HCT116 (cell line): ENCODE measurements at regions not wholly inside any gene's neighbourhood (a gene's known extent, or its start where the extent isn't known, plus 50 kb on each side); places are given as distances from the start of the nearest gene placed in this dataset.

Source experiments
- ATAC-seq: fragments of 200-7000 bp; cut with Tn5 transposase; 2 replicates; pipeline ENCODE4 v1.9.1; 2020; ENCODE audit warnings: mild to moderate bottlenecking, moderate library complexity
- BruUV-seq: library from RNA; stranded (reverse); fragments of 400-500 nt; replicated peaks from 2 replicates; lab custom pipeline; 2021; lab: Mats Ljungman, UMichigan
- CTCF ChIA-PET: fragments of 300-600 bp; sonication (Branson Sonifier 250); formaldehyde crosslinking; loops from one replicate; lab custom pipeline; 2021; ENCODE audit warnings: antibody characterized with exemption; lab: Charles Lee
- POLR2A ChIA-PET: fragments of 300-600, 350-600 bp; sonication (Branson Sonifier 250); formaldehyde crosslinking; loops from one replicate; lab custom pipeline; 2021; ENCODE audit warnings: antibody characterized with exemption; lab: Charles Lee
- RAD21 ChIA-PET, 2 experiments: fragments of 300-600 bp; sonication (Branson Sonifier 250); formaldehyde crosslinking; loops; one replicate each; lab custom pipeline; 2023; ENCODE audit warnings: low total read pairs in 2 of 2; ENCODE audit not compliant: uncharacterized antibody in 2 of 2, unreplicated experiment in 2 of 2, low non-redundant PET in 1 of 2; lab: Charles Lee
- DNase-seq: peaks from one replicate; pipeline ENCODE4 v3.0.0-alpha.2; 2010; ENCODE audit warnings: low read depth, low spot score
- H2AFZ ChIP-seq: fragments of 200-600 bp; shearing (Covaris generic), sonication (generic); 2 replicates; pipeline ENCODE4 v1.6.1; 2017; ENCODE audit warnings: low read depth, mixed run types, mixed read lengths, antibody characterized with exemption, low read length; ENCODE audit not compliant: poor library complexity, severe bottlenecking
- H3K27ac ChIP-seq: 2 replicates; pipeline ENCODE4 v1.5.1; 2012; ENCODE audit warnings: low read depth, low read length
- H3K27me3 ChIP-seq: fragments of 200-600 bp; sonication (generic); 2 replicates; pipeline ENCODE4 v1.6.1; 2016; ENCODE audit warnings: mixed run types, low read length, mixed read lengths; ENCODE audit not compliant: insufficient read depth
- H3K36me3 ChIP-seq, 2 experiments: fragments of 200-500 bp in 1 of 2; fragments of 200-600 bp in 1 of 2; sonication (Bioruptor generic) in 1 of 2; sonication (generic) in 1 of 2; 2 replicates each; pipeline versions ENCODE4 v1.5.1 to v1.6.1; 2014 to 2016; ENCODE audit warnings: low read length in 2 of 2, inconsistent platforms in 1 of 2, mixed read lengths in 1 of 2, mixed run types in 1 of 2; ENCODE audit not compliant: insufficient read depth in 2 of 2, control insufficient read depth in 1 of 2
- H3K4me1 ChIP-seq, 2 experiments: fragments of 200-600 bp in 1 of 2; sonication (generic) in 1 of 2; 2 replicates each; pipeline versions ENCODE4 v1.5.1 to v1.6.1; 2012 to 2017; ENCODE audit warnings: low read length in 2 of 2, inconsistent platforms in 1 of 2, mild to moderate bottlenecking in 1 of 2, mixed read lengths in 1 of 2, mixed run types in 1 of 2, moderate library complexity in 1 of 2; ENCODE audit not compliant: insufficient read depth in 2 of 2, control insufficient read depth in 1 of 2
- H3K4me2 ChIP-seq: fragments of 200-600 bp; sonication (generic); 2 replicates; pipeline ENCODE4 v1.6.1; 2017; ENCODE audit warnings: mixed run types, low read length, mixed read lengths
- H3K4me3 ChIP-seq, 2 experiments: fragments of 200-600 bp in 1 of 2; sonication (generic) in 1 of 2; replicated peaks in 1 of 2; 2 replicates each; pipeline ENCODE4 v1.5.1; 2011 to 2016; ENCODE audit warnings: low read length in 2 of 2, control low read depth in 1 of 2, low read depth in 1 of 2, mild to moderate bottlenecking in 1 of 2, mixed read lengths in 1 of 2, mixed run types in 1 of 2
- H3K79me2 ChIP-seq: fragments of 200-600 bp; sonication (generic); 2 replicates; pipeline ENCODE4 v1.6.1; 2017; ENCODE audit warnings: mild to moderate bottlenecking, mixed run types, low read length, moderate library complexity, mixed read lengths; ENCODE audit not compliant: insufficient read depth
- H3K9ac ChIP-seq: fragments of 200-600 bp; sonication (generic); 2 replicates; pipeline ENCODE4 v1.6.1; 2016; ENCODE audit warnings: low read length, mixed read lengths
- H3K9me2 ChIP-seq: fragments of 200-600 bp; sonication (generic), shearing (Covaris generic); 2 replicates; pipeline ENCODE4 v1.6.1; 2017; ENCODE audit warnings: mixed run types, mild to moderate bottlenecking, moderate library complexity; ENCODE audit not compliant: insufficient read depth
- H3K9me3 ChIP-seq, 2 experiments: fragments of 200-500 bp in 1 of 2; fragments of 200-600 bp in 1 of 2; sonication (Bioruptor generic) in 1 of 2; sonication (generic) in 1 of 2; 2 replicates each; pipeline ENCODE4 v1.6.1; 2014 to 2017; ENCODE audit warnings: low read length in 2 of 2, mixed read lengths in 2 of 2, inconsistent platforms in 1 of 2, low read depth in 1 of 2, mild to moderate bottlenecking in 1 of 2, mixed run types in 1 of 2, moderate library complexity in 1 of 2; ENCODE audit not compliant: control insufficient read depth in 1 of 2, insufficient read depth in 1 of 2
- H4K20me1 ChIP-seq: fragments of 200-600 bp; sonication (generic), shearing (Covaris generic); 2 replicates; pipeline ENCODE4 v1.6.1; 2017; ENCODE audit warnings: mixed run types, mild to moderate bottlenecking, moderate library complexity; ENCODE audit not compliant: insufficient read depth
- ATF3 ChIP-seq: IDR thresholded peaks from 2 replicates; pipeline ENCODE4 v1.6.1; 2012
- CBX3 ChIP-seq: IDR thresholded peaks from 2 replicates; pipeline ENCODE4 v1.6.1; 2012; ENCODE audit warnings: low read depth
- CTCF ChIP-seq, 3 experiments: fragments of 200-600 bp in 1 of 3; sonication (generic) in 1 of 3; IDR thresholded peaks in 2 of 3; conservative IDR thresholded peaks in 1 of 3; 2 replicates each; pipeline ENCODE4 v1.5.1; 2012 to 2017; ENCODE audit warnings: low read depth in 2 of 3, low read length in 2 of 3, antibody characterized with exemption in 1 of 3, borderline replicate concordance in 1 of 3, control low read depth in 1 of 3, mild to moderate bottlenecking in 1 of 3, mixed read lengths in 1 of 3, mixed run types in 1 of 3, moderate library complexity in 1 of 3; ENCODE audit not compliant: insufficient read depth in 1 of 3
- EGR1 ChIP-seq: IDR thresholded peaks from 2 replicates; pipeline ENCODE4 v1.6.1; 2012; ENCODE audit warnings: low read depth
- ELF1 ChIP-seq: IDR thresholded peaks from 2 replicates; pipeline ENCODE4 v1.6.1; 2012; ENCODE audit warnings: low read depth, borderline replicate concordance
- EZH2 ChIP-seq: fragments of 200-600 bp; sonication (generic); IDR thresholded peaks from 2 replicates; pipeline ENCODE4 v1.6.1; 2017; ENCODE audit warnings: antibody characterized with exemption, mixed run types
- JUND ChIP-seq: IDR thresholded peaks from 2 replicates; pipeline ENCODE4 v1.6.1; 2012
- REST ChIP-seq: IDR thresholded peaks from 2 replicates; pipeline ENCODE4 v1.6.1; 2012; ENCODE audit warnings: low read depth
- SIN3A ChIP-seq: IDR thresholded peaks from 2 replicates; pipeline ENCODE4 v1.6.1; 2012; ENCODE audit warnings: low read depth
- SP1 ChIP-seq: IDR thresholded peaks from 2 replicates; pipeline ENCODE4 v1.6.1; 2012; ENCODE audit warnings: low read depth
- SRF ChIP-seq: IDR thresholded peaks from 2 replicates; pipeline ENCODE4 v1.6.1; 2012; ENCODE audit warnings: low read depth
- TCF7L2 ChIP-seq: IDR thresholded peaks from 2 replicates; pipeline ENCODE4 v1.7.0; 2011; ENCODE audit warnings: borderline replicate concordance, inconsistent platforms; ENCODE audit not compliant: insufficient read depth, insufficient read length; ENCODE audit errors: extremely low read depth
- ZBTB33 ChIP-seq: IDR thresholded peaks from 2 replicates; pipeline ENCODE4 v1.6.1; 2011; ENCODE audit warnings: mild to moderate bottlenecking, low read length, moderate library complexity; ENCODE audit not compliant: insufficient replicate concordance; ENCODE audit errors: extremely low read depth
- ZNF274 ChIP-seq: fragments of 200-500 bp; sonication (Bioruptor generic); IDR thresholded peaks from 2 replicates; pipeline ENCODE4 v1.6.1; 2014; ENCODE audit warnings: mild to moderate bottlenecking, low read depth, low read length, inconsistent platforms
- intact Hi-C: fragments of 100-400 bp; cut with micrococcal nuclease; formaldehyde crosslinking; loops from 2 replicates; pipeline ENCODE4 v1.10.0; 2022

- TF ChIP-seq EGR1 (no peak), SRF (no peak), ZNF274 (no peak), EZH2 (no peak), CBX3 (no peak), ZBTB33 (no peak), ELF1 (no peak), REST (no peak), ATF3 (no peak), TCF7L2 (no peak), SP1 (no peak), CTCF (IDR thresholded peaks at IDR 0.05 in 2 of 3, conservative IDR thresholded peaks at IDR 0.05 in 1 of 3; ENCODE audit: borderline replicate concordance in 1 of 3, insufficient read depth in 1 of 3, low read depth in 2 of 3, low read length in 2 of 3) (no peak), JUND (no peak), SIN3A (no peak)
- Histone ChIP-seq H3K4me1 (peaks cover 40 to 54% of the 10 kb centered on the region in 2 experiments), H3K4me2 (no peak overlapping the region), H3K27ac (no peak overlapping the region), H4K20me1 (no peaks in the 10 kb centered on the region), H3K9me2 (no peaks in the 10 kb centered on the region), H3K9ac (no peak overlapping the region), H3K36me3 (no peaks in the 10 kb centered on the region), H3K4me3 (no peak overlapping the region), H3K9me3 (no peaks in the 10 kb centered on the region), H3K79me2 (no peaks in the 10 kb centered on the region), H3K27me3 (no peaks in the 10 kb centered on the region), H2AFZ (no peak overlapping the region)
- POLR2A ChIA-PET: no interaction called here
- BruUV-seq: no TSS peak
- no peak for ATAC-seq
- CTCF ChIA-PET: no interaction called here
- no peak for DNase-seq
- RAD21 ChIA-PET: no interaction called here
- intact Hi-C loops: no loop called here
Observed at GRCh38 chr21:35220301-35220700, 171.2 kb upstream of the RUNX1 start.
